Heart right ventricle (tissue), 16 donors: ENCODE measurements at regions not wholly inside any gene's neighbourhood (a gene's known extent, or its start where the extent isn't known, plus 50 kb on each side); places are given as distances from the start of the nearest gene placed in this dataset.

Experiments
- ATAC-seq, 8 donors: fragments of 200-7000 bp; cut with Tn5 transposase; one replicate each; pipeline ENCODE4 v1.9.1; 2020; ENCODE audit warnings: mild to moderate bottlenecking in 8 of 8, moderate library complexity in 8 of 8, moderate number of reproducible peaks in 1 of 8
- DNase-seq, 2 donors: peaks; one replicate each; pipeline ENCODE4 v3.0.0-alpha.2; 2020
- H3K27ac ChIP-seq, 10 donors: fragments of 200-600 bp; sonication (generic) in 2 of 10; one replicate each; pipeline versions ENCODE4 v1.5.0 to v1.8.0; 2020 to 2022; ENCODE audit warnings: mild to moderate bottlenecking in 3 of 10
- H3K27me3 ChIP-seq, 7 donors: fragments of 200-600 bp; one replicate each; pipeline ENCODE4 v1.8.0; 2021 to 2022; ENCODE audit warnings: mild to moderate bottlenecking in 2 of 7
- H3K36me3 ChIP-seq, 9 donors: fragments of 200-600 bp; sonication (generic) in 1 of 9; one replicate each; pipeline versions ENCODE4 v1.5.0 to v1.8.0; 2020 to 2022; ENCODE audit warnings: mild to moderate bottlenecking in 2 of 9
- H3K4me1 ChIP-seq, 9 donors: fragments of 200-600 bp; sonication (generic) in 1 of 9; one replicate each; pipeline versions ENCODE4 v1.5.0 to v1.8.0; 2020 to 2022; ENCODE audit warnings: mild to moderate bottlenecking in 4 of 9
- H3K4me3 ChIP-seq, 10 donors: fragments of 200-600 bp; sonication (generic) in 2 of 10; one replicate each; pipeline versions ENCODE4 v1.5.0 to v1.8.0; 2020 to 2022; ENCODE audit warnings: mild to moderate bottlenecking in 7 of 10, moderate library complexity in 2 of 10
- H3K9me3 ChIP-seq, 11 donors: fragments of 200-600 bp in 10 of 11; sonication (generic) in 2 of 11; one replicate each; pipeline versions ENCODE4 v1.5.0 to v1.8.0; 2013 to 2022; ENCODE audit warnings: mild to moderate bottlenecking in 2 of 11, control low read depth in 1 of 11, moderate library complexity in 1 of 11
- CTCF ChIP-seq, 9 donors: fragments of 200-600 bp; sonication (generic) in 2 of 9; IDR thresholded peaks; one replicate each; pipeline versions ENCODE4 v1.5.0 to v1.8.0; 2021 to 2022; ENCODE audit warnings: antibody characterized with exemption in 9 of 9, mild to moderate bottlenecking in 5 of 9, moderate library complexity in 1 of 9
- WGBS, 2 donors: extraction: QIAGEN DNeasy Blood & Tissue Kit; methylation state at CpG; one replicate each; pipeline ENCODE4 v1.1.7; 2013; ENCODE audit warnings: inconsistent platforms in 1 of 2; 5-methylcytosine and 5-hydroxymethylcytosine counted together
- intact Hi-C, 10 donors: fragments of 100-400 bp; cut with DNase I; formaldehyde crosslinking; loops; one replicate each; pipeline versions ENCODE4 v1.11.1 to v1.14.2; 2022
- microRNA-seq, 2 donors: library from miRNA; unstranded; fragments of <30 nt; microRNA quantifications; one replicate each; pipeline ENCODE4 v1.2.0, GENCODE V29; 2021
- donor health status: Arrhythmogenic right ventricular cardiomyopathy.
- donor health status: ischemic (EF 13 %, LVEDD 7.1; RV severe dilation, severe dysfunction).
- donor health status: healthy with polysubstance abuse.
- donor health status: DM: no; HTN: yes; CAD: no.
- donor health status: DM: no; HTN: no; CAD: no.
- donor health status: ischemic (EF 25% LVEDD 6.9; RV normal size, moderate dysfunction).
- donor health status: ischemic (EF 25% LVEDD 5.7; RV mildly dilated, moderate dysfunction).
- donor health status: healthy.
- donor health status: DM: yes; HTN: yes; CAD: no.
- donor health status: Ischemic cardiomyopathy.
- donor health status: ischemic (EF 35%, LVEDD 5.7; RV mildly dilated, moderate dysfunction).
- donor health status: nonischemic (EF 11% LVEDD 7.7; RV severe dilation, severe dysfunction).
- donor health status: DM: yes; HTN: yes; CAD: no.
- donor health status: PGD.
- donor health status: ischemic (EF 29% LVEDD 5.4; RV normal size, mild dysfunction).
- donor health status: nonischemic (EF 23%, LVEDD 6.1; RV moderate dilation, normal function).

- DNase-seq (no peak), ATAC-seq (no peak)
- Histone ChIP-seq H3K36me3 (no peaks in the 10 kb centered on the region), H3K4me3 (no peak overlapping the region), H3K27ac (no peak overlapping the region), H3K9me3 (peaks cover 0 to 10% (median 0%) of the 10 kb centered on the region in 11 donors), H3K27me3 (peaks cover 0 to 9% (median 0%) of the 10 kb centered on the region in 7 donors), H3K4me1 (no peaks in the 10 kb centered on the region)
- 86 to 97% methylated on average over 1 of the region's 1 CpG for WGBS, 2 donors
- no peak for TF ChIP-seq CTCF (IDR thresholded peaks at IDR 0.05)
- intact Hi-C loops = no loop called here
Observed at GRCh38 chr12:110971189-110971920, 51.0 kb upstream of the MYL2 start.

Small RNA genes in the stretch of these regions (microRNA-seq; reads per million reads assigned to microRNA genes)
- gene MIR6760 = 0 reads per million in 2 donors
